Endothelial cell of umbilical vein (primary cell): ENCODE measurements at regions not wholly inside any gene's neighbourhood (a gene's known extent, or its start where the extent isn't known, plus 50 kb on each side); places are given as distances from the start of the nearest gene placed in this dataset.

Experiments used
- BruUV-seq: library from RNA; stranded (reverse); fragments of 400-500 nt; replicated peaks from 2 replicates; lab custom pipeline; 2021; lab: Mats Ljungman, UMichigan
- CTCF ChIA-PET: fragments of 300-600, 350-600 bp; sonication (Branson Sonifier 250); formaldehyde crosslinking; loops from one replicate; lab custom pipeline; 2021; ENCODE audit warnings: antibody characterized with exemption, inconsistent platforms; lab: Charles Lee
- POLR2A ChIA-PET: fragments of 300-600, 350-600 bp; sonication (Branson Sonifier 250); formaldehyde crosslinking; loops from one replicate; lab custom pipeline; 2021; ENCODE audit warnings: antibody characterized with exemption, inconsistent platforms; lab: Charles Lee
- DNase-seq: peaks from one replicate; pipeline ENCODE4 v3.0.0-alpha.2; 2011; ENCODE audit warnings: low read depth, low spot score
- FAIRE-seq: peaks from 2 replicates; lab custom pipeline; 2011; peaks lifted over from hg19 to GRCh38; lab: Jason Lieb, UNC
- H2AFZ ChIP-seq: 2 replicates; pipeline ENCODE4 v1.6.0; 2012; ENCODE audit warnings: low read depth, low read length, control low read depth, inconsistent platforms
- H3K27ac ChIP-seq: 2 replicates; pipeline ENCODE4 v1.5.1; 2011; ENCODE audit warnings: low read depth, mild to moderate bottlenecking, control low read depth, low read length, moderate library complexity; ENCODE audit not compliant: insufficient read depth
- H3K27me3 ChIP-seq, 2 experiments: 2 replicates each; pipeline versions ENCODE4 v1.6.0 to v1.6.1; 2011; ENCODE audit warnings: low read length in 2 of 2, mixed read lengths in 1 of 2; ENCODE audit not compliant: control insufficient read depth in 2 of 2, insufficient read depth in 2 of 2
- H3K36me3 ChIP-seq, 2 experiments: 2 replicates in 1 of 2; 3 replicates in 1 of 2; pipeline ENCODE4 v1.5.1; 2011; ENCODE audit warnings: low read length in 2 of 2, mild to moderate bottlenecking in 1 of 2, moderate library complexity in 1 of 2; ENCODE audit not compliant: control insufficient read depth in 2 of 2, insufficient read depth in 2 of 2; ENCODE audit errors: extremely low read depth in 1 of 2
- H3K4me1 ChIP-seq: 3 replicates; pipeline ENCODE4 v1.5.1; 2011; ENCODE audit warnings: mild to moderate bottlenecking, low read length; ENCODE audit not compliant: control insufficient read depth, insufficient read depth; ENCODE audit errors: extremely low read depth
- H3K4me2 ChIP-seq: 2 replicates; pipeline ENCODE4 v1.6.1; 2011; ENCODE audit warnings: low read length, control low read depth, mixed read lengths; ENCODE audit not compliant: insufficient read depth
- H3K4me3 ChIP-seq, 3 experiments: fragments of 200-600 bp in 1 of 3; sonication (generic), shearing (Covaris generic) in 1 of 3; replicated peaks in 1 of 3; 2 replicates each; pipeline ENCODE4 v1.5.1; 2011 to 2016; ENCODE audit warnings: control low read depth in 3 of 3, low read length in 3 of 3, mild to moderate bottlenecking in 2 of 3, inconsistent platforms in 1 of 3, low read depth in 1 of 3, moderate library complexity in 1 of 3; ENCODE audit not compliant: insufficient read depth in 1 of 3
- H3K79me2 ChIP-seq: 2 replicates; pipeline ENCODE4 v1.6.0; 2012; ENCODE audit warnings: low read length, inconsistent platforms; ENCODE audit not compliant: control insufficient read depth, insufficient read depth
- H3K9ac ChIP-seq: replicated peaks from 2 replicates; pipeline ENCODE3; 2011; ENCODE audit warnings: low read length, control low read depth; ENCODE audit not compliant: insufficient read depth; ENCODE audit errors: extremely low read depth
- H3K9me1 ChIP-seq: replicated peaks from 3 replicates; pipeline ENCODE4 v1.6.0; 2011; ENCODE audit warnings: mild to moderate bottlenecking, low read length; ENCODE audit not compliant: control insufficient read depth, insufficient read depth; ENCODE audit errors: extremely low read depth
- H3K9me3 ChIP-seq: replicated peaks from 2 replicates; pipeline ENCODE4 v1.5.1; 2012; ENCODE audit warnings: low read length, inconsistent platforms; ENCODE audit not compliant: control insufficient read depth, insufficient read depth
- H4K20me1 ChIP-seq: replicated peaks from 2 replicates; pipeline ENCODE3; 2011; ENCODE audit warnings: mild to moderate bottlenecking, low read length; ENCODE audit not compliant: control insufficient read depth, insufficient read depth; ENCODE audit errors: extremely low read depth
- CTCF ChIP-seq, 2 donors: IDR thresholded peaks; 1 replicate in 1 of 2; 2 replicates in 1 of 2; pipeline ENCODE4 v1.5.1; 2011; ENCODE audit warnings: low read length in 2 of 2, mild to moderate bottlenecking in 2 of 2, moderate library complexity in 2 of 2, control low read depth in 1 of 2, inconsistent platforms in 1 of 2, low read depth in 1 of 2; ENCODE audit not compliant: insufficient read depth in 1 of 2; ENCODE audit errors: extremely low read depth in 1 of 2
- EZH2 ChIP-seq: IDR thresholded peaks from 2 replicates; pipeline ENCODE4 v1.6.1; 2012; ENCODE audit warnings: borderline replicate concordance, low read depth, mild to moderate bottlenecking, moderate library complexity, low read length, inconsistent platforms; ENCODE audit not compliant: severe bottlenecking
- FOS ChIP-seq: IDR thresholded peaks from 2 replicates; pipeline ENCODE4 v1.6.1; 2011; ENCODE audit warnings: mild to moderate bottlenecking, low read length, moderate library complexity, borderline replicate concordance; ENCODE audit not compliant: insufficient read depth
- GATA2 ChIP-seq: IDR thresholded peaks from 2 replicates; pipeline ENCODE4 v1.7.0; 2011; ENCODE audit warnings: low read depth, mild to moderate bottlenecking, moderate library complexity, mixed read lengths, low read length; ENCODE audit not compliant: insufficient read length, insufficient read depth
- JUN ChIP-seq: IDR thresholded peaks from 2 replicates; pipeline ENCODE4 v1.6.1; 2011; ENCODE audit warnings: borderline replicate concordance, low read depth; ENCODE audit not compliant: insufficient read length, insufficient read depth
- MAX ChIP-seq: IDR thresholded peaks from 2 replicates; pipeline ENCODE4 v1.6.1; 2011; ENCODE audit not compliant: insufficient read depth, insufficient read length
- MYC ChIP-seq: IDR thresholded peaks from one replicate; pipeline ENCODE4 v1.6.1; 2011; ENCODE audit warnings: mild to moderate bottlenecking, low read depth, low read length
- POLR2A ChIP-seq: IDR thresholded peaks from 2 replicates; pipeline ENCODE4 v1.6.1; 2012; ENCODE audit warnings: low read depth, mild to moderate bottlenecking, control low read depth, low read length
- POLR2AphosphoS5 ChIP-seq: IDR thresholded peaks from 2 replicates; pipeline ENCODE4 v1.6.1; 2012; ENCODE audit warnings: low read depth, mild to moderate bottlenecking, control low read depth, low read length, moderate library complexity; ENCODE audit not compliant: insufficient read depth
- dilution Hi-C: fragments of 300-500 bp; cut with MboI; formaldehyde crosslinking; loops from one replicate; pipeline ENCODE4 v1.15.0; 2019; ENCODE audit warnings: low sequenced_read_pairs; ENCODE audit not compliant: extremely low pct_ligation_motif_present
- intact Hi-C: fragments of 100-400 bp; cut with micrococcal nuclease; formaldehyde crosslinking; loops from one replicate; pipeline ENCODE4 v1.10.0; 2022

- peaks cover 11% of the 10 kb centered on the region for H3K9me3 ChIP-seq
- TF ChIP-seq CTCF (IDR thresholded peaks at IDR 0.05; ENCODE audit: extremely low read depth in 1 of 2, insufficient read depth in 1 of 2, low read depth in 1 of 2, low read length in 2 of 2) (no peak), GATA2 (no peak), POLR2A (no peak), MYC (no peak), MAX (no peak), FOS (no peak), POLR2AphosphoS5 (no peak), EZH2 (no peak), JUN (no peak)
- H3K36me3 ChIP-seq, result no peaks in the 10 kb centered on the region
- H3K9me1 ChIP-seq, result no peaks in the 10 kb centered on the region
- H4K20me1 ChIP-seq, result no peaks in the 10 kb centered on the region
- POLR2A ChIA-PET, result no interaction called here
- H3K27ac ChIP-seq, result no peak overlapping the region
- CTCF ChIA-PET, result no interaction called here
- H3K4me3 ChIP-seq, result no peak overlapping the region
- H3K79me2 ChIP-seq, result no peaks in the 10 kb centered on the region
- intact Hi-C loops (no loop called here), dilution Hi-C loops (no loop called here)
- no peaks in the 10 kb centered on the region for H3K27me3 ChIP-seq
- no peak overlapping the region for H2AFZ ChIP-seq
- H3K4me1 ChIP-seq, result no peaks in the 10 kb centered on the region
- BruUV-seq, result no TSS peak
- H3K9ac ChIP-seq, result no peak overlapping the region
- FAIRE-seq, result no peak
- DNase-seq, result no peak
- H3K4me2 ChIP-seq, result no peak overlapping the region
Observed at GRCh38 chr10:1809139-1809741, 71.9 kb upstream of the ADARB2 start.
